ENCODE measurements at regions not wholly inside any gene's neighbourhood (a gene's known extent, or its start where the extent isn't known, plus 50 kb on each side); places are given as distances from the start of the nearest gene placed in this dataset.
"Not testable (repeated sequence)": the region's sequence is repeated elsewhere in the genome, so short reads cannot be mapped to it uniquely, and the experiment has no call there.

DNA sequence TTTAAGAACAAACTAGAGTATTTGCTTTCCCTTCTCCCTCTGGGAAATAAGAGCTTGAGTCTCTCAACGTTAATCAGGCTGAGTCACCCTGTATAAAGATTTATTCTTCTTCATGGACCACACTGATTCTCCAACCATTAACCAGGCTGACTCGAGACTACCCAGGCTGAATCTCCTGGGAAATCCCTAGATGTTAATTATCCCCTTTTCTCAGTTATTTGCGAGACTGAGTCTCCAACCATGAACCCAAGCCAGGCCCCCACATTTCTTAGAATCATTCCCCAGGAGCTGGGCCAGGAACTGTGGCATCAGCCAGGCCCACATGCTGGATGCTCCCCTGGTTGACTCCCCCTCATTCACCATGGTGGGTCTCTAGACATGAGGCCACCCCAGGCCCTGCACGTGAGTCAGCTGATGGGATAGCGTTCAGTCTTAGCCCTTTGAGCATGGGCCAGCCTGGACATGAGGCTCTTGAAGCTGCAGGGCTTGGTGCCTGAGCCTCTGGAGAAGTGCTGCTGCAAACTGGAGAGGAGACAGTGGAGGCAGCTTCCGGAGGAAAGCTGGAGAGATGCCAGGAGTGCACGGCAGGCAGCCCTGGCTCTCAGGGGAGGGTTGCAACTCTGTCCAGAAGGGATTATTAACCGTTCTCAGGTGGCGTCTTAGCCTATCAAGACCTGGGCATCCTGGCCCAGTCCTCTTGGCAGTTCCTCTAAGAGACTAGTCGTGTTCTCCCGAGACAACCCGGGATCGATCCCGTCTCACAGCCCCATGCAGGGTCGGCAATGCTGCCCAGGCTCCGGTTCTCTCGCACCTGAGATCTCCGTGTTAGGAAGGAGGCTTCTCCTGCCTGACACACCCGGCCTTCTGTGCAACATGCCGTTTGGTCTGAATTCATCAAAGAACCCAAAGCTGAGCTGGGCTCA lies 296.6 kb downstream of the ADGRD1 start:
- DNase-seq (ENCODE audit: low read depth): no peak

- DNase-seq (ENCODE audit: low read depth): no peak
These were observed 297.2 kb downstream of the ADGRD1 start for GRCh38 chr12:131250951-131251315.

- DNase-seq (ENCODE audit: low read depth): no peak
These were observed 297.8 kb downstream of the ADGRD1 start for GRCh38 chr12:131251336-131252101.

- no peak for DNase-seq (ENCODE audit: low read depth)
These were observed 299.8 kb downstream of the ADGRD1 start for GRCh38 chr12:131253376-131254026.

DNA sequence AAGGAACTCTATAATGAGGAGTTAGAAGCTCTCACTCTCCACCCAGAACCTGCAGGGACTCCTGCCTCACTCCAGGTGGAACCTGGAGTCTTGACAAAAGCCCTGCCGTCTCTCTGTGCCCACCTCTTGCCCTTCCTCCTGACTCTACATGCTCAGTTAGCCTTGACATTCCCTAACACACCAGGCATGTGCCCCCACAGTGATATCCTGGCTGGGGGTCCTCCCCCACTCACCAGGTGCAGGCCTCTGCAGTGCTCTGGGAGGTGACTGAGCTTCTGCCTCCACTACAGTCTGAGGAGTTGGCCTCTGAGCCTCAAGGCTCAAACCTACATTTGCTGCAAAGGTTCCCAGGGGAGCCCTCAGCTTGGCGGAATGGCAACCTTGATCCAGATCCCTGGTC lies 300.7 kb downstream of the ADGRD1 start:
- no peak for DNase-seq (ENCODE audit: low read depth)

- DNase-seq (ENCODE audit: low read depth): no peak
These were observed 304.7 kb downstream of the ADGRD1 start for GRCh38 chr12:131258398-131258797.

GRCh38 chr12:131260251-131260905 lies 306.7 kb downstream of the ADGRD1 start:
- DNase-seq (ENCODE audit: low read depth): no peak

- no peak for DNase-seq (ENCODE audit: low read depth)
These were observed 307.2 kb downstream of the ADGRD1 start for GRCh38 chr12:131260954-131261353.

DNA sequence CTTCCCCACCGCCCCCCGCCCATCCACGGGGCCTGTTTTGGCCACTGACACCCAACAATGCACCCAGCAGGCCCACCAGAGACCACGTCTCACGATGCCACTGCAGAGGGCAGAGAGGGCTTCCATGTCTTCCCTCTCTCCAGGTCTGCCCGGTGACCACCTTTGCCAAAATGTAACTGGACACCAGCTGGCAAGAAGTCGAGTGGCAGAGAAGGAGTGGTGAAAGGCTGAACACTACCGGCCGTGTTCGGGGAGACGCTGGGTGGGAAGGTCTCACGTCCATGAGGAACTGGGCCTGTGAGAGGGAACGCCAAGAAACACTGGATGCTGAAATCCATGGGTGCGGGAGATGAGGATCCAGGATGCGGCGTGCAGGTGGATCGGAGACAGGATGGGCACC lies 308.2 kb downstream of the ADGRD1 start:
- no peak for DNase-seq (ENCODE audit: low read depth)

DNA sequence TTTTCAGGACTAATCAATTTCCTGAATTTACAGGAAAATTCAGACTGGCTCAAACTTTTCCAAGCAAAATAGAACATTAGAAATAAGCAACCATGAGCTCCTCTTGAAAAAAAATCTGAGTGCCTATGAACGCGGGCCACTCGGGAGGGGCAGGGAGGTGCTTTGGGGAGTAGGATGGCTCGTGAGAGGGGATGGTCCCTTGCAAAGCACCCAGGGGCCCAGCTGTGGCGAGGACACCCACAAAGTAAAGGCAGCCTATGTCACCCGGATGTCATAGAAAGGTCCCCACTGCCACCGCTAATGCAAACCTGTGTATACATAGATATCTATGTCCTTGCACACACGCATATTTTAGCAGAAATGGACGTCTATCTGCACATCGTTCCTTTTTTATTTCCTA lies 309.9 kb downstream of the ADGRD1 start:
- DNase-seq (ENCODE audit: low read depth): no peak

DNA sequence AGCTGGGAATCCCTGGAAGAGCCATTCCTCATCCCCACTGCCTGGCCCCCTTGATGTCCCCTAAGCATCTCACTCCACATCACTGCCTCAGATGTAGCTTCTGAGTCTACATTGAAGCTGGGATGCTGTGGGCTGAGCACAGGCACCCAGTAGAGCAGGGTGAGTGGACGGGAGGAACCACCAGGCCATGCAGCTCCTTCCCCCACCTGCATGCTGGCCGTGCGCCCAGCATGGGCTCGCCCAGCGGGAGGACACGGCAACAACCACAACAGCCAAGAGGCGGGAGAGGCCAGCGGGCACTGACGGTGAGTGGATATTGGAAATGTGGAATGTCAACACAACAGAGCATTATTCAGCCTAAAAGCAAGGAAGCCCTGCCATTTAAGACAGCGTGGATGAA lies 310.9 kb downstream of the ADGRD1 start:
- DNase-seq (ENCODE audit: low read depth): no peak

DNA sequence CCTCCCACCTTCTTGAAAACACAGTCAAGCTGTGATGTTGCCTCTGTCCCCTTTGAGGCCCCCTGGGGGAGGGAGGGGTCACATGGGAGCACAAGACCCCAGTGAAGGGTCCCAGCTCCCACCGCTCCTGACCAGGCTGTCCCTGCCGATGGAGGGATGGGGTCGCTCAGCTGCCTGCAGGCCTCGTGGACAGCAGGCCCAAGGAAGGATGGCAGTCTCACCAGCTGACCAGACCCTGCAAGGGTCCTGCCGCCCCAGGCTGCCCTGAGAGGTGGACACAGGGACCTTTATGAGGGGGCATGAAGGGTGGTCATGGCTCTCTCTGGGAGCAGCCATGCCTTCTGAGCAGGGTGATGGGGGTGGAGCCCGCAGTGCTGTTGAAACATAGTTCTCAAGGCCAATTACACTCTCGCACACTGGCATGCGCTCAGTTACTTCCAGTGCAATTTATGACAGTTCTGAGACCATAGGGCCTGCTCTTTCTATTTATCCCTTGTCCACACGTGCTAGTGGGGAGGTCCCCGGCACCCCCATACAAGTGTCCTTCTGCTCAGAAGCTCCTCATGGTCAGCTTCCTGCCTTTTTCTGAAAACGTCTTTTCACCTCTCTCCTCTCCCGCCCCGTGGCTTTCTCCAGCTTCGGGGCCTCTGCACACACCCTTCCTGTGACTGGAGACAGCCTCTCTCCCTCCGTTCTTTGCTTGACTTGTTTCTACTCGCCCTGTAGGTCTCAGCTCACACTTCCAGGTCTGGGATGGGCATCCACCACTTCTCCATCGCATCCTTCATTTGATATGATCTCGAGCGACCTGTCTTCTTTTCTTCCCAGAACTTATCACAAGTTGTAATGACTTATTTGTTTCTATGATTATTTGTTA lies 313.1 kb downstream of the ADGRD1 start:
- no peak for DNase-seq (ENCODE audit: low read depth)

DNA sequence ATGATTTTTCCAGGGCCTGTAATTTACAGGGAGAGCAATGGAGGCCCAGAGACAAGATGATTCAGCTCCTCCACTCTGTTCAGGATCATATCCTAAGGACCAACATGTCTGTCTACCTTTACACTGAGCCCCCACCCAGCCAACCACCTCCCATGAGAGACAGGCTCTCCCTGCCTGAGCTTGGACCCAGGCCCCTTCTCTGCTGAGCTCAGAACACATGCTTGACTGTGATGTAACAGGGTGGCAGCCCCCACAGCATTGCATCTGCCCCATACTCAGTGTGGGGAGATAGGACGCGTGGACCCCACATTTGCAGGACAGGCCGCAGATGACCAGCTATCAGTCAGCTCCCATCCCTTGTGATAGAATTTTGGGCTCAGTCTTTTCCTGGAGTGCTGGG lies 313.9 kb downstream of the ADGRD1 start:
- DNase-seq (ENCODE audit: low read depth): no peak

GRCh38 chr12:131268123-131268522 lies 314.4 kb downstream of the ADGRD1 start:
- not testable (repeated sequence) for DNase-seq (ENCODE audit: low read depth)

GRCh38 chr12:131268571-131268970 lies 314.9 kb downstream of the ADGRD1 start:
- DNase-seq (ENCODE audit: low read depth): not testable (repeated sequence)

GRCh38 chr12:131269551-131269950 lies 315.8 kb downstream of the ADGRD1 start:
- DNase-seq (ENCODE audit: low read depth): no peak

GRCh38 chr12:131269977-131270376 lies 316.3 kb downstream of the ADGRD1 start:
- DNase-seq (ENCODE audit: low read depth): not testable (repeated sequence)

- no peak for DNase-seq (ENCODE audit: low read depth)
These were observed 318.0 kb downstream of the ADGRD1 start for GRCh38 chr12:131271724-131272123.

DNA sequence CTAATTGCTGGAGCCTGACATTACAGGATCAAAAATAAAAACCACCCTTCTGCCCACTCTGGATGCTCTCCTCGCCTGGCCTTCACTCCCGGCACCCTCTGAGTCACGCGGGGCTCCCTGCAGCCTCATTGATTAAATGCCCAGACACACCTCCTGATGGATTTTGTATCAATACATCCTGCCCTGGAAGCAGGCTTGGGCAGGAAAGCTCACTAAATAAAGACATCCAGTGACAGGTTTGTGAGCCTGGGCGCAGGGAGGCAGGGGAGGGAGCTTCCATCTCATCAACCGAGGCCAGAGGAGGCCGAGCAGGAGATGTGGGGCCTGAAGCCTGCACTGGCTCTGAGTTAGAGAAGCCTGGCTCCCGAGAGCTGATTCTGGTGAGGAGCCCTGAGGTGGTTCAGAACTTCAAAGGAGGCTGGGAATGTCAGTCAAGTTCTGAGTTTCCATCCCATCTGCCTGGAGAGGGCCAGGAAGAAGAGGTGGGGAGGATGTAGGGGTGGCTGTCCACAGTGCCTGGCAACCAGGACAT lies 318.6 kb downstream of the ADGRD1 start:
- DNase-seq (ENCODE audit: low read depth): not testable (repeated sequence)

DNA sequence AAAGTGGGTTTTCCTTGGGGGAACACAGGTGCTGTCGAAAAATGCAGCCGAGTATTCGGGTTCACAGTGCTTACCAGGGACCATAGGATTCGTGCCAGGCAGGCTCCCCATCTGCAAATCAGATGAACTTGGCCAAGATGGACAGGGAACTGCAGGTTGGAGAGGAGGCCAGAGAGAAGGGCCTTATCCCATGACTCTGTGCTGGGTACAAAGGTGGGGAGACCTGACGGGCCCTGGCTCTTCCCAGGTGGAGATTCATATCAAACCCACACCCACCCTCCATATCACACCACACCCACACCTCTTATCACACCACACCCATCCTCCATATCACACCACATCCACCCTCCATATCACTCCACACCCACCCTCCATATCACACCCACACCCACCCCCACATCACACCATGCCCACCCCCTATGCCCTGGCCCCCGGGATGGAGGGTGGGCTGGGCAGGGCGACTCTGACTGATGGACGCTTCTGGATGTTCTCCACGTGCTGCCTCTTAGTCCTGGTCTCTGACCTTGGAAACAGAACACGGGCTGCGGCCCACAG lies 319.7 kb downstream of the ADGRD1 start:
- no peak for DNase-seq (ENCODE audit: low read depth)

DNA sequence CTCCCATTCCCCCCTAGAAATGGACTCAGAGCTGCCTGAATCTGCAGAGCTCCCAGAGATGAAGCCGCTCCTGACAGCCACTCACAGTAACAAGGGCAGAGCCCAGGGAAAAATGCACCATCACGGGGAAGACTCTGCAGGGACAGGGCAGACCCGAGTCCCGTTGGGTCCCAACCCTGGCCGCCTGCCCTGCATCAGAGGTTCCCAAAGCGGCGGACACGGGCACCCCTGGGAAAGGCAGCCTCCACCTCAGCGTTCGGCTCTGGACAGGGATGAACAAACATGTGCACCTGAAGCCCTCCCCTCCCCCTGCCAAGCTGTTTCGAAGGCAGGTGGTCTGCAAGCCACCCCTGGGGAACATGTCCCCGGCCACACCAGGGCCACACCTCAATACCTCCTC lies 320.4 kb downstream of the ADGRD1 start:
- no peak for DNase-seq (ENCODE audit: low read depth)

Measured in EH (cell line).